IMR-90 (cell line): ENCODE measurements at regions not wholly inside any gene's neighbourhood (a gene's known extent, or its start where the extent isn't known, plus 50 kb on each side); places are given as distances from the start of the nearest gene placed in this dataset.

Experiments
- ATAC-seq: fragments of 200-7000 bp; cut with Tn5 transposase; 2 replicates; pipeline ENCODE4 v1.9.1; 2020; ENCODE audit warnings: low read depth, mild to moderate bottlenecking, moderate library complexity
- BruUV-seq: library from RNA; stranded (reverse); fragments of 400-500 nt; replicated peaks from 2 replicates; lab custom pipeline; 2021; lab: Mats Ljungman, UMichigan
- CTCF ChIA-PET: fragments of 300-600 bp; formaldehyde crosslinking; extraction: SDS; loops from one replicate; lab custom pipeline; 2021; ENCODE audit warnings: antibody characterized with exemption; lab: Yijun Ruan, JAX
- POLR2A ChIA-PET: fragments of 300-600 bp; sonication (Branson Sonifier 250); formaldehyde crosslinking; loops from one replicate; lab custom pipeline; 2022; ENCODE audit warnings: antibody characterized with exemption; ENCODE audit not compliant: unreplicated experiment; lab: Charles Lee
- DNase-seq: peaks from one replicate; pipeline ENCODE4 v3.0.0; 2013
- H2AFZ ChIP-seq: replicated peaks from 2 replicates; pipeline ENCODE3; 2013; ENCODE audit warnings: low read length, mild to moderate bottlenecking; ENCODE audit not compliant: poor library complexity
- H2AK5ac ChIP-seq: 2 replicates; pipeline ENCODE4 v1.6.1; 2013; ENCODE audit warnings: low read depth, low read length, inconsistent platforms
- H2AK9ac ChIP-seq: replicated peaks from 2 replicates; pipeline ENCODE3; 2013; ENCODE audit warnings: mild to moderate bottlenecking, low read depth, low read length, moderate library complexity; ENCODE audit not compliant: poor library complexity
- H2BK120ac ChIP-seq: 2 replicates; pipeline ENCODE4 v1.6.1; 2013; ENCODE audit warnings: low read depth, low read length, inconsistent platforms
- H2BK15ac ChIP-seq: 3 replicates; pipeline ENCODE4 v1.6.1; 2013; ENCODE audit warnings: low read depth, low read length, inconsistent platforms
- H2BK20ac ChIP-seq: 2 replicates; pipeline ENCODE4 v1.6.1; 2013; ENCODE audit warnings: low read depth, mild to moderate bottlenecking, inconsistent platforms, low read length, moderate library complexity
- H2BK5ac ChIP-seq: 2 replicates; pipeline ENCODE4 v1.6.1; 2013; ENCODE audit warnings: mild to moderate bottlenecking, low read depth, low read length, inconsistent platforms; ENCODE audit not compliant: poor library complexity, severe bottlenecking
- H3K14ac ChIP-seq: replicated peaks from 2 replicates; pipeline ENCODE4 v1.6.1; 2013; ENCODE audit warnings: low read depth, low read length, inconsistent platforms
- H3K18ac ChIP-seq: 2 replicates; pipeline ENCODE4 v1.6.1; 2013; ENCODE audit warnings: low read depth, low read length, control low read depth
- H3K23ac ChIP-seq: 2 replicates; pipeline ENCODE4 v1.6.1; 2013; ENCODE audit warnings: low read depth, low read length, inconsistent platforms
- H3K27ac ChIP-seq: 2 replicates; pipeline ENCODE4 v1.5.1; 2013; ENCODE audit warnings: mild to moderate bottlenecking, control low read depth, low read length; ENCODE audit not compliant: insufficient read depth
- H3K27me3 ChIP-seq: 2 replicates; pipeline ENCODE4 v1.6.1; 2013; ENCODE audit warnings: low read length; ENCODE audit not compliant: control insufficient read depth, insufficient read depth
- H3K36me3 ChIP-seq: 2 replicates; pipeline ENCODE4 v1.6.1; 2013; ENCODE audit warnings: low read length, mixed read lengths; ENCODE audit not compliant: control insufficient read depth, insufficient read depth
- H3K4ac ChIP-seq: 2 replicates; pipeline ENCODE4 v1.6.1; 2013; ENCODE audit warnings: low read depth, low read length, inconsistent platforms
- H3K4me1 ChIP-seq: 2 replicates; pipeline ENCODE4 v1.6.1; 2013; ENCODE audit warnings: low read length, mixed read lengths; ENCODE audit not compliant: control insufficient read depth, insufficient read depth
- H3K4me2 ChIP-seq: 2 replicates; pipeline ENCODE4 v1.6.1; 2013; ENCODE audit warnings: low read depth, mild to moderate bottlenecking, control low read depth, low read length, moderate library complexity
- H3K4me3 ChIP-seq: 2 replicates; pipeline ENCODE4 v1.5.1; 2013; ENCODE audit warnings: low read depth, mild to moderate bottlenecking, control low read depth, low read length, moderate library complexity; ENCODE audit not compliant: insufficient read depth
- H3K56ac ChIP-seq: 2 replicates; pipeline ENCODE4 v1.6.1; 2013; ENCODE audit warnings: low read length, inconsistent platforms; ENCODE audit not compliant: insufficient read depth; ENCODE audit errors: extremely low read depth
- H3K79me1 ChIP-seq, 2 experiments: 2 replicates each; pipeline ENCODE4 v1.6.1; 2013; ENCODE audit warnings: low read length in 2 of 2, inconsistent platforms in 1 of 2, low read depth in 1 of 2
- H3K9ac ChIP-seq: 2 replicates; pipeline ENCODE4 v1.6.1; 2013; ENCODE audit warnings: low read depth, low read length, control low read depth
- H3K9me1 ChIP-seq: 2 replicates; pipeline ENCODE4 v1.6.1; 2013; ENCODE audit warnings: low read length, inconsistent platforms; ENCODE audit not compliant: insufficient read depth
- H3K9me3 ChIP-seq: 2 replicates; pipeline ENCODE4 v1.6.1; 2013; ENCODE audit warnings: low read length; ENCODE audit not compliant: control insufficient read depth, insufficient read depth
- H4K20me1 ChIP-seq: 2 replicates; pipeline ENCODE4 v1.6.1; 2013; ENCODE audit warnings: low read length, inconsistent platforms; ENCODE audit not compliant: insufficient read depth
- H4K5ac ChIP-seq: 2 replicates; pipeline ENCODE4 v1.6.1; 2013; ENCODE audit warnings: mild to moderate bottlenecking, low read depth, low read length, control low read depth
- H4K8ac ChIP-seq, 2 experiments: 2 replicates each; pipeline ENCODE4 v1.6.1; 2013; ENCODE audit warnings: low read depth in 2 of 2, low read length in 2 of 2, control low read depth in 1 of 2, inconsistent platforms in 1 of 2
- H4K91ac ChIP-seq: 2 replicates; pipeline ENCODE4 v1.6.1; 2013; ENCODE audit warnings: low read depth, low read length, inconsistent platforms; ENCODE audit not compliant: insufficient read depth
- CEBPB ChIP-seq: IDR thresholded peaks from 2 replicates; pipeline ENCODE4 v1.6.1; 2012; ENCODE audit warnings: low read depth, low read length, improper control_type of control experiment
- FOS ChIP-seq: fragments of 150-350 bp; IDR thresholded peaks from 2 replicates; pipeline ENCODE4 v1.6.1; 2016; ENCODE audit warnings: low read depth, low read length
- USF2 ChIP-seq: fragments of 150-350 bp; IDR thresholded peaks from 2 replicates; pipeline ENCODE4 v1.6.1; 2017; ENCODE audit warnings: mild to moderate bottlenecking, antibody characterized with exemption, low read length, low read depth
- WGBS, 2 experiments: methylation state at CpG; one replicate each; pipeline versions ENCODE4 v1.1.5 to v1.1.7; 2013; ENCODE audit warnings: missing lambda C conversion rate in 2 of 2; ENCODE audit not compliant: insufficient read length in 1 of 2; ENCODE audit errors: extremely low coverage in 2 of 2; 5-methylcytosine and 5-hydroxymethylcytosine counted together
- dilution Hi-C: fragments of 300-500 bp; cut with HindIII; formaldehyde crosslinking; loops from one replicate; pipeline ENCODE4 v1.14.3; 2018; ENCODE audit warnings: low sequenced_read_pairs; ENCODE audit not compliant: unreplicated experiment
- in situ Hi-C: fragments of 300-500 bp; cut with MboI; formaldehyde crosslinking; loops from 3 replicates; pipeline ENCODE4 v1.14.3; 2019; ENCODE audit warnings: low sequenced_read_pairs, inconsistent platforms, mixed read lengths
- intact Hi-C: fragments of 100-400 bp; cut with micrococcal nuclease; formaldehyde crosslinking; loops from 2 replicates; pipeline ENCODE4 v1.10.0; 2022

GRCh38 chr4:145293658-145294057 is 113.3 kb upstream of the OTUD4 start:
- WGBS, 2 experiments: no CpG with 5 or more reads among the region's 4 CpGs

More at GRCh38 chr4:145293658-145294057, 113.3 kb upstream of the OTUD4 start:
- Histone ChIP-seq H2BK5ac (no peak overlapping the region), H2BK120ac (no peak overlapping the region), H3K9ac (no peak overlapping the region), H3K36me3 (no peaks in the 10 kb centered on the region), H4K5ac (no peak overlapping the region), H3K79me1 (no peaks in the 10 kb centered on the region), H4K20me1 (no peaks in the 10 kb centered on the region), H3K4ac (no peak overlapping the region), H3K14ac (no peak overlapping the region), H3K9me3 (no peaks in the 10 kb centered on the region), H3K9me1 (no peaks in the 10 kb centered on the region), H2AFZ (no peak overlapping the region), H4K8ac (no peak overlapping the region), H3K4me3 (no peak overlapping the region), H3K4me2 (no peak overlapping the region), H3K27me3 (no peaks in the 10 kb centered on the region), H4K91ac (no peak overlapping the region), H3K18ac (no peak overlapping the region), H3K56ac (no peak overlapping the region), H2BK15ac (no peak overlapping the region), H2AK5ac (no peak overlapping the region), H3K27ac (no peak overlapping the region), H2AK9ac (no peak overlapping the region), H3K23ac (no peak overlapping the region), H3K4me1 (no peaks in the 10 kb centered on the region), H2BK20ac (no peak overlapping the region)
- ChIA-PET CTCF (interaction anchor here (0.6 to 0.7 kb wide), 2 partner anchors 8 to 118 kb away, joined by 3 to 4 read pairs; no protein-coding TSS in a partner anchor), POLR2A (no interaction called here)
- BruUV-seq: no TSS peak
- intact Hi-C loops: no loop called here
- ATAC-seq (peak; percentile 51; the same call in 1 of the 2 replicates), DNase-seq (peak; percentile 55)
- in situ Hi-C loops: no loop called here
- TF ChIP-seq FOS (0 out of 2 replicates have a peak, but pooled peaks have one; percentile 13), CEBPB (0 out of 2 replicates have a peak, but pooled peaks have one; percentile 31), USF2 (no peak)
- dilution Hi-C loops: no loop called here
